Hematopoietic multipotent progenitor cell (in vitro differentiated cells): ENCODE measurements at regions not wholly inside any gene's neighbourhood (a gene's known extent, or its start where the extent isn't known, plus 50 kb on each side); places are given as distances from the start of the nearest gene placed in this dataset. TPM values are rescaled to one million over a fixed set of nuclear protein-coding genes. Genes with fewer than 3 reads are reported as not detected.

ENCODE experiments used
- small RNA-seq: library from RNA; depleted of rRNA; stranded (forward); fragments of <200 nt; gene quantifications from one replicate; pipeline ENCODE3, GENCODE V24; 2012

Small RNAs in the stretch of these regions (small RNA-seq; reads per million reads assigned to genes)
- gene AC093850.1: not detected
